GM23338 (cell line): ENCODE measurements at regions not wholly inside any gene's neighbourhood (a gene's known extent, or its start where the extent isn't known, plus 50 kb on each side); places are given as distances from the start of the nearest gene placed in this dataset.

Source experiments
- CREB1 ChIP-seq: fragments of 250-450 bp; sonication (Bioruptor Pico); IDR thresholded peaks from 2 replicates; pipeline ENCODE4 v1.5.0; 2020; ENCODE audit warnings: low read depth, mild to moderate bottlenecking, moderate library complexity
- EZH2 ChIP-seq: fragments of 200-600 bp; sonication (generic); IDR thresholded peaks from one replicate; pipeline ENCODE4 v1.8.0; 2017; ENCODE audit warnings: antibody characterized with exemption, mild to moderate bottlenecking, low read depth; ENCODE audit not compliant: unreplicated experiment
- EZH2phosphoT487 ChIP-seq: fragments of 200-600 bp; sonication (generic); IDR thresholded peaks from one replicate; pipeline ENCODE4 v1.8.1; 2018; ENCODE audit warnings: antibody characterized with exemption; ENCODE audit not compliant: unreplicated experiment
- NANOG ChIP-seq: IDR thresholded peaks from 2 replicates; pipeline ENCODE4 v1.6.1; 2016; ENCODE audit warnings: antibody characterized with exemption, borderline replicate concordance
- ZNF114 ChIP-seq: fragments of 250-450 bp; sonication (Bioruptor Pico); IDR thresholded peaks from 2 replicates; pipeline ENCODE4 v1.5.0; 2020; ENCODE audit warnings: mild to moderate bottlenecking, moderate library complexity
- TF ChIP-seq, protein P1 (sequence below), 2 experiments: fragments of 200-600 bp in 1 of 2; sonication (generic) in 1 of 2; conservative IDR thresholded peaks; 2 replicates each; pipeline versions ENCODE4 v1.5.1 to v1.6.1; 2016 to 2017; ENCODE audit warnings: antibody characterized with exemption in 2 of 2, low read depth in 2 of 2, mild to moderate bottlenecking in 2 of 2, moderate library complexity in 1 of 2
- TF ChIP-seq, protein P2 (sequence below): IDR thresholded peaks from one replicate; pipeline ENCODE4 v1.6.1; 2018; ENCODE audit warnings: antibody characterized with exemption; ENCODE audit not compliant: unreplicated experiment
- TF ChIP-seq, protein P3 (sequence below): fragments of 250-450 bp; sonication (Bioruptor Pico); IDR thresholded peaks from 2 replicates; pipeline ENCODE4 v1.5.0; 2020; ENCODE audit warnings: mild to moderate bottlenecking, moderate library complexity

DNA sequence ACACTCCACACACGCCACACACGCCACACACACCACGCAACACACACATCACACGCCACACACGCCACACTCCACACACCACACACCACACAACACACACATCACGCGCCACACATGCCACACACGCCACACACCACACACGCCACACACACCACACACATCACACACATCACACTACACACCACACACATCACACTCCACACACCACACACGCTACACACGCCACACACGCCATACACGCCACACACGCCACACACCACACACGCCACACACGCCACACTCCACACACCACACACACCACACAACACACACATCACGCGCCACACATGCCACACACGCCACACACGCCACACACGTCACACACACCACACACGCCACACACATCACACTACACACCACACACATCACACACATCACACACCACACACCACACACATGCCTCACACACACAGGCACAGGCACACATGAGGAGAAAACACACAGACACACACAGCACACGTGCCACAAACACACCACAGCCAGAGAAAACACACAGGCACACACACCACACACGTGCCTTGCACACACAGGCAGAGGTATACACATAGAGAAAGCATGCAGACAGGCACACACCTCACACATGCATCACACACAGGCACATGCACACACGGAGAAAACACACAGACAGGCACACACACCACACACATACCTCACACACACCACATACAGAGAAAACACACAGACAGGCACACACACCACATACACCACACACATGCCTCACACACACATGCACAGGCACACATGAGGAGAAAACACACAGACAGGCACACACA lies 241.5 kb upstream of the MYT1L start:
- TF ChIP-seq EZH2 = no peak
- TF ChIP-seq, protein P1, sequence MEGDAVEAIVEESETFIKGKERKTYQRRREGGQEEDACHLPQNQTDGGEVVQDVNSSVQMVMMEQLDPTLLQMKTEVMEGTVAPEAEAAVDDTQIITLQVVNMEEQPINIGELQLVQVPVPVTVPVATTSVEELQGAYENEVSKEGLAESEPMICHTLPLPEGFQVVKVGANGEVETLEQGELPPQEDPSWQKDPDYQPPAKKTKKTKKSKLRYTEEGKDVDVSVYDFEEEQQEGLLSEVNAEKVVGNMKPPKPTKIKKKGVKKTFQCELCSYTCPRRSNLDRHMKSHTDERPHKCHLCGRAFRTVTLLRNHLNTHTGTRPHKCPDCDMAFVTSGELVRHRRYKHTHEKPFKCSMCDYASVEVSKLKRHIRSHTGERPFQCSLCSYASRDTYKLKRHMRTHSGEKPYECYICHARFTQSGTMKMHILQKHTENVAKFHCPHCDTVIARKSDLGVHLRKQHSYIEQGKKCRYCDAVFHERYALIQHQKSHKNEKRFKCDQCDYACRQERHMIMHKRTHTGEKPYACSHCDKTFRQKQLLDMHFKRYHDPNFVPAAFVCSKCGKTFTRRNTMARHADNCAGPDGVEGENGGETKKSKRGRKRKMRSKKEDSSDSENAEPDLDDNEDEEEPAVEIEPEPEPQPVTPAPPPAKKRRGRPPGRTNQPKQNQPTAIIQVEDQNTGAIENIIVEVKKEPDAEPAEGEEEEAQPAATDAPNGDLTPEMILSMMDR (conservative IDR thresholded peaks at IDR 0.05; ENCODE audit: low read depth in 2 of 2) = no peak
- TF ChIP-seq, protein P2, sequence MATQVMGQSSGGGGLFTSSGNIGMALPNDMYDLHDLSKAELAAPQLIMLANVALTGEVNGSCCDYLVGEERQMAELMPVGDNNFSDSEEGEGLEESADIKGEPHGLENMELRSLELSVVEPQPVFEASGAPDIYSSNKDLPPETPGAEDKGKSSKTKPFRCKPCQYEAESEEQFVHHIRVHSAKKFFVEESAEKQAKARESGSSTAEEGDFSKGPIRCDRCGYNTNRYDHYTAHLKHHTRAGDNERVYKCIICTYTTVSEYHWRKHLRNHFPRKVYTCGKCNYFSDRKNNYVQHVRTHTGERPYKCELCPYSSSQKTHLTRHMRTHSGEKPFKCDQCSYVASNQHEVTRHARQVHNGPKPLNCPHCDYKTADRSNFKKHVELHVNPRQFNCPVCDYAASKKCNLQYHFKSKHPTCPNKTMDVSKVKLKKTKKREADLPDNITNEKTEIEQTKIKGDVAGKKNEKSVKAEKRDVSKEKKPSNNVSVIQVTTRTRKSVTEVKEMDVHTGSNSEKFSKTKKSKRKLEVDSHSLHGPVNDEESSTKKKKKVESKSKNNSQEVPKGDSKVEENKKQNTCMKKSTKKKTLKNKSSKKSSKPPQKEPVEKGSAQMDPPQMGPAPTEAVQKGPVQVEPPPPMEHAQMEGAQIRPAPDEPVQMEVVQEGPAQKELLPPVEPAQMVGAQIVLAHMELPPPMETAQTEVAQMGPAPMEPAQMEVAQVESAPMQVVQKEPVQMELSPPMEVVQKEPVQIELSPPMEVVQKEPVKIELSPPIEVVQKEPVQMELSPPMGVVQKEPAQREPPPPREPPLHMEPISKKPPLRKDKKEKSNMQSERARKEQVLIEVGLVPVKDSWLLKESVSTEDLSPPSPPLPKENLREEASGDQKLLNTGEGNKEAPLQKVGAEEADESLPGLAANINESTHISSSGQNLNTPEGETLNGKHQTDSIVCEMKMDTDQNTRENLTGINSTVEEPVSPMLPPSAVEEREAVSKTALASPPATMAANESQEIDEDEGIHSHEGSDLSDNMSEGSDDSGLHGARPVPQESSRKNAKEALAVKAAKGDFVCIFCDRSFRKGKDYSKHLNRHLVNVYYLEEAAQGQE = no peak
- TF ChIP-seq EZH2phosphoT487 = no peak
- TF ChIP-seq CREB1 = no peak
- no peak for TF ChIP-seq ZNF114 (CRISPR knock-in tag)
- TF ChIP-seq, protein P3, sequence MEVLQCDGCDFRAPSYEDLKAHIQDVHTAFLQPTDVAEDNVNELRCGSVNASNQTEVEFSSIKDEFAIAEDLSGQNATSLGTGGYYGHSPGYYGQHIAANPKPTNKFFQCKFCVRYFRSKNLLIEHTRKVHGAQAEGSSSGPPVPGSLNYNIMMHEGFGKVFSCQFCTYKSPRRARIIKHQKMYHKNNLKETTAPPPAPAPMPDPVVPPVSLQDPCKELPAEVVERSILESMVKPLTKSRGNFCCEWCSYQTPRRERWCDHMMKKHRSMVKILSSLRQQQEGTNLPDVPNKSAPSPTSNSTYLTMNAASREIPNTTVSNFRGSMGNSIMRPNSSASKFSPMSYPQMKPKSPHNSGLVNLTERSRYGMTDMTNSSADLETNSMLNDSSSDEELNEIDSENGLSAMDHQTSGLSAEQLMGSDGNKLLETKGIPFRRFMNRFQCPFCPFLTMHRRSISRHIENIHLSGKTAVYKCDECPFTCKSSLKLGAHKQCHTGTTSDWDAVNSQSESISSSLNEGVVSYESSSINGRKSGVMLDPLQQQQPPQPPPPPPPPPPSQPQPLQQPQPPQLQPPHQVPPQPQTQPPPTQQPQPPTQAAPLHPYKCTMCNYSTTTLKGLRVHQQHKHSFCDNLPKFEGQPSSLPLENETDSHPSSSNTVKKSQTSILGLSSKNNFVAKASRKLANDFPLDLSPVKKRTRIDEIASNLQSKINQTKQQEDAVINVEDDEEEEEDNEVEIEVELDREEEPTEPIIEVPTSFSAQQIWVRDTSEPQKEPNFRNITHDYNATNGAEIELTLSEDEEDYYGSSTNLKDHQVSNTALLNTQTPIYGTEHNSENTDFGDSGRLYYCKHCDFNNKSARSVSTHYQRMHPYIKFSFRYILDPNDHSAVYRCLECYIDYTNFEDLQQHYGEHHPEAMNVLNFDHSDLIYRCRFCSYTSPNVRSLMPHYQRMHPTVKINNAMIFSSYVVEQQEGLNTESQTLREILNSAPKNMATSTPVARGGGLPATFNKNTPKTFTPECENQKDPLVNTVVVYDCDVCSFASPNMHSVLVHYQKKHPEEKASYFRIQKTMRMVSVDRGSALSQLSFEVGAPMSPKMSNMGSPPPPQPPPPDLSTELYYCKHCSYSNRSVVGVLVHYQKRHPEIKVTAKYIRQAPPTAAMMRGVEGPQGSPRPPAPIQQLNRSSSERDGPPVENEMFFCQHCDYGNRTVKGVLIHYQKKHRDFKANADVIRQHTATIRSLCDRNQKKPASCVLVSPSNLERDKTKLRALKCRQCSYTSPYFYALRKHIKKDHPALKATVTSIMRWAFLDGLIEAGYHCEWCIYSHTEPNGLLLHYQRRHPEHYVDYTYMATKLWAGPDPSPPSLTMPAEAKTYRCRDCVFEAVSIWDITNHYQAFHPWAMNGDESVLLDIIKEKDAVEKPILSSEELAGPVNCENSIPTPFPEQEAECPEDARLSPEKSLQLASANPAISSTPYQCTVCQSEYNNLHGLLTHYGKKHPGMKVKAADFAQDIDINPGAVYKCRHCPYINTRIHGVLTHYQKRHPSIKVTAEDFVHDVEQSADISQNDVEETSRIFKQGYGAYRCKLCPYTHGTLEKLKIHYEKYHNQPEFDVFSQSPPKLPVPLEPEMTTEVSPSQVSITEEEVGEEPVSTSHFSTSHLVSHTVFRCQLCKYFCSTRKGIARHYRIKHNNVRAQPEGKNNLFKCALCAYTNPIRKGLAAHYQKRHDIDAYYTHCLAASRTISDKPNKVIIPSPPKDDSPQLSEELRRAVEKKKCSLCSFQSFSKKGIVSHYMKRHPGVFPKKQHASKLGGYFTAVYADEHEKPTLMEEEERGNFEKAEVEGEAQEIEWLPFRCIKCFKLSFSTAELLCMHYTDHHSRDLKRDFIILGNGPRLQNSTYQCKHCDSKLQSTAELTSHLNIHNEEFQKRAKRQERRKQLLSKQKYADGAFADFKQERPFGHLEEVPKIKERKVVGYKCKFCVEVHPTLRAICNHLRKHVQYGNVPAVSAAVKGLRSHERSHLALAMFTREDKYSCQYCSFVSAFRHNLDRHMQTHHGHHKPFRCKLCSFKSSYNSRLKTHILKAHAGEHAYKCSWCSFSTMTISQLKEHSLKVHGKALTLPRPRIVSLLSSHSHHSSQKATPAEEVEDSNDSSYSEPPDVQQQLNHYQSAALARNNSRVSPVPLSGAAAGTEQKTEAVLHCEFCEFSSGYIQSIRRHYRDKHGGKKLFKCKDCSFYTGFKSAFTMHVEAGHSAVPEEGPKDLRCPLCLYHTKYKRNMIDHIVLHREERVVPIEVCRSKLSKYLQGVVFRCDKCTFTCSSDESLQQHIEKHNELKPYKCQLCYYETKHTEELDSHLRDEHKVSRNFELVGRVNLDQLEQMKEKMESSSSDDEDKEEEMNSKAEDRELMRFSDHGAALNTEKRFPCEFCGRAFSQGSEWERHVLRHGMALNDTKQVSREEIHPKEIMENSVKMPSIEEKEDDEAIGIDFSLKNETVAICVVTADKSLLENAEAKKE (CRISPR knock-in tag) = no peak
- TF ChIP-seq NANOG = no peak
